ENCODE measurements at regions not wholly inside any gene's neighbourhood (a gene's known extent, or its start where the extent isn't known, plus 50 kb on each side); places are given as distances from the start of the nearest gene placed in this dataset.
"Not testable (repeated sequence)": the region's sequence is repeated elsewhere in the genome, so short reads cannot be mapped to it uniquely, and the experiment has no call there.

DNA sequence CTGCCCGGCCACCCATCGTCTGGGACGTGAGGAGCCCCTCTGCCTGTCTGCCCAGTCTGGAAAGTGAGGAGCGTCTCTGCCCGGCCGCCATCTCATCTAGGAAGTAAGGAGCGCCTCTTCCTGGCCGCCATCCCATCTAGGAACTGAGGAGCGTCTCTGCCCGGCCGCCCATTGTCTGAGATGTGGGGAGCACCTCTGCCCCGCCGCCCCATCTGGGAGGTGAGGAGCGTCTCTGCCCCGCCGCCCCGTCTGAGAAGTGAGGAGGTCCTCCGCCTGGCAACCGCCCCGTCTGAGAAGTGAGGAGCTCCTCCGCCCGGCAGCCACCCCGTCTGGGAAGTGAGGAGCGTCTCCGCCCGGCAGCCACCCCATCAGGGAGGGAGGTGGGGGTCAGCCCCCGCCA is 56.4 kb upstream of the ZNF746 start:
- TF ChIP-seq, protein P1, sequence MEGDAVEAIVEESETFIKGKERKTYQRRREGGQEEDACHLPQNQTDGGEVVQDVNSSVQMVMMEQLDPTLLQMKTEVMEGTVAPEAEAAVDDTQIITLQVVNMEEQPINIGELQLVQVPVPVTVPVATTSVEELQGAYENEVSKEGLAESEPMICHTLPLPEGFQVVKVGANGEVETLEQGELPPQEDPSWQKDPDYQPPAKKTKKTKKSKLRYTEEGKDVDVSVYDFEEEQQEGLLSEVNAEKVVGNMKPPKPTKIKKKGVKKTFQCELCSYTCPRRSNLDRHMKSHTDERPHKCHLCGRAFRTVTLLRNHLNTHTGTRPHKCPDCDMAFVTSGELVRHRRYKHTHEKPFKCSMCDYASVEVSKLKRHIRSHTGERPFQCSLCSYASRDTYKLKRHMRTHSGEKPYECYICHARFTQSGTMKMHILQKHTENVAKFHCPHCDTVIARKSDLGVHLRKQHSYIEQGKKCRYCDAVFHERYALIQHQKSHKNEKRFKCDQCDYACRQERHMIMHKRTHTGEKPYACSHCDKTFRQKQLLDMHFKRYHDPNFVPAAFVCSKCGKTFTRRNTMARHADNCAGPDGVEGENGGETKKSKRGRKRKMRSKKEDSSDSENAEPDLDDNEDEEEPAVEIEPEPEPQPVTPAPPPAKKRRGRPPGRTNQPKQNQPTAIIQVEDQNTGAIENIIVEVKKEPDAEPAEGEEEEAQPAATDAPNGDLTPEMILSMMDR (IDR thresholded peaks at IDR 0.05): not testable (repeated sequence)
- not testable (repeated sequence) for TF ChIP-seq EZH2 (IDR thresholded peaks at IDR 0.05; ENCODE audit: borderline replicate concordance, insufficient read depth, low read depth, low read length, poor library complexity, severe bottlenecking)
